Activated CD8-positive, alpha-beta T cell treated with anti-CD3 and anti-CD28 coated beads, Interleukin-2, amount 10 ng/mL, durations not matched to agents 7 days and 5 days (primary cell): ENCODE measurements at regions not wholly inside any gene's neighbourhood (a gene's known extent, or its start where the extent isn't known, plus 50 kb on each side); places are given as distances from the start of the nearest gene placed in this dataset.
"Not testable (repeated sequence)": the region's sequence is repeated elsewhere in the genome, so short reads cannot be mapped to it uniquely, and the experiment has no call there.

ENCODE experiments used
- ATAC-seq: fragments of 150-1000 bp; cut with Tn5 transposase; one replicate; pipeline ENCODE4 v1.10.0; 2021; ENCODE audit warnings: moderate library complexity
- CTCF ChIA-PET: fragments of 350-600 bp; sonication (Branson Sonifier 250); formaldehyde crosslinking; loops from one replicate; lab custom pipeline; 2021; ENCODE audit warnings: antibody characterized with exemption; lab: Charles Lee
- POLR2A ChIA-PET: fragments of 350-600 bp; sonication (Branson Sonifier 250); formaldehyde crosslinking; loops from one replicate; lab custom pipeline; 2021; ENCODE audit warnings: antibody characterized with exemption; lab: Charles Lee
- DNase-seq: peaks from one replicate; pipeline ENCODE4 v3.0.0-alpha.2; 2020
- H3K27ac Mint-ChIP-seq: one replicate; pipeline ENCODE4 v1.8.0; 2021; ENCODE audit warnings: mild to moderate bottlenecking, mixed read lengths
- H3K27me3 Mint-ChIP-seq: one replicate; pipeline ENCODE4 v1.8.0; 2021; ENCODE audit warnings: low read depth, mixed read lengths
- H3K36me3 Mint-ChIP-seq: one replicate; pipeline ENCODE4 v1.8.0; 2021; ENCODE audit warnings: low read depth, mixed read lengths
- H3K4me1 Mint-ChIP-seq: one replicate; pipeline ENCODE4 v1.8.0; 2021; ENCODE audit warnings: low read depth, mixed read lengths
- H3K4me3 Mint-ChIP-seq: one replicate; pipeline ENCODE4 v1.8.0; 2021; ENCODE audit warnings: mild to moderate bottlenecking, mixed read lengths
- H3K9me3 Mint-ChIP-seq: one replicate; pipeline ENCODE4 v1.8.0; 2022; ENCODE audit warnings: mixed read lengths; ENCODE audit not compliant: insufficient read depth

DNA sequence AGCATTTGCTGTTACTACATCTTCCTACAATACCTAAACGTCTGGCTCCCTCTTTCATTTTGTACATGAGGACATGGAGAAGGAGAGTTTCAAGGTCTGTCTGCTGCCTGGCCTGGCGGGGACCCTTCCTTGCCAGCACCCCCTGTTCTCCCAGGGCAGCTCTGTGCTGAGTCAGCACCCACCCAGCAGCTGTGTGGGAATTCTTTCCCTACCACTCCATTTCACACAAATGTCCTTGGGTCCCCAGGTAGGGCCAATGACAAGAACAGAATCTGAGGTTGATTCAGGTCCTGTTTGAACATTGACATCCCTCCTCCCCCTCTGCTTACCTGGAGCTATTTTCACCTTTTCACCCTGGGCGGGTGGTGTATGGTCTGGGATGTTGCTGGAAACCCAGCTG is 129.9 kb upstream of the ITGA6 start:
- Mint-ChIP-seq H3K27me3 (peaks cover 29% of the 10 kb centered on the region), H3K9me3 (no peaks in the 10 kb centered on the region), H3K27ac (no peak overlapping the region), H3K4me3 (no peak overlapping the region), H3K4me1 (peaks cover 6% of the 10 kb centered on the region), H3K36me3 (no peaks in the 10 kb centered on the region)
- ChIA-PET POLR2A (no interaction called here), CTCF (no interaction called here)
- DNase-seq (no peak), ATAC-seq (no peak)

DNA sequence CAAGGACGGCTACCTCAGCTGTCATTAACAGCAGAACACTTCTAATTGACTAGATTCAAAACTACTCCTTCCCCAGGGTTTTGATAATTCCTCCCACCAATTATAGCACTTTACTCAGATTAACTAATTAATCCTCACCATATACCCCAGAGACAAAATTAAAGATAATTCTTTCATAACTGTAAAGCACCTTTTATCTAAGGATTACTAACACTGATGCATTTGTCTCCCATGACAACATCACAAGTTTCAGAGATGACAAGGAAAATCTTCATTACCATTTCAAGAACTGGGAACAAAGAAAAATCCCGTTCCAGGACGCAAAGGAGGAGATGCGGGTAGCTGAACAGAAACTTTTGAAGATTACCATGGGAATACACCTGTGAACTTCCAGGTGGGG is 129.4 kb upstream of the ITGA6 start:
- POLR2A ChIA-PET: no interaction called here
- H3K4me1 Mint-ChIP-seq: peaks cover 6% of the 10 kb centered on the region
- H3K27ac Mint-ChIP-seq: no peak overlapping the region
- no peaks in the 10 kb centered on the region for H3K36me3 Mint-ChIP-seq
- H3K9me3 Mint-ChIP-seq: no peaks in the 10 kb centered on the region
- CTCF ChIA-PET: no interaction called here
- DNase-seq (no peak), ATAC-seq (no peak)
- H3K4me3 Mint-ChIP-seq: no peak overlapping the region
- H3K27me3 Mint-ChIP-seq: peaks cover 30% of the 10 kb centered on the region

DNA sequence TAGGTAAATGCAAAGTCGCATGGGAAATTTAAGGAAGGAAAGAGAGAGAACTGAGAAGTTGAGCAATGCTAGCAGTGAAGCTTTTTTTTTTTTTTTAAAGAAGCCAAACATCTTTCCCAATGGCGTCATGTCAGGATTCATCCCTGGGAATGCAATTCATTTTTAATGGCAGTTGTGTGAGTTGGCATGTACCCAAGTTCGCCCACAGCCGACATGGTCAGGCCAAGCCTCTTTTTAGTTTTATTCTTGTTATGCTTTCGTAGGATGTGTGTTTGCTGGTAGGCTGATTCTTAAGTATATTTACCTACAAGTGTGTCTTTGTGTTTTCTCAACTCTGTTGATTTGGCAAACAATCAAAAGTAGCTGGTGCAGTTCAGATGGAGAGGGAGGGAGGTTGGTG is 127.6 kb upstream of the ITGA6 start:
- Mint-ChIP-seq H3K27ac (no peak overlapping the region), H3K4me3 (no peak overlapping the region), H3K27me3 (peaks cover 30% of the 10 kb centered on the region), H3K36me3 (no peaks in the 10 kb centered on the region), H3K4me1 (peaks cover 6% of the 10 kb centered on the region), H3K9me3 (no peaks in the 10 kb centered on the region)
- ChIA-PET CTCF (no interaction called here), POLR2A (no interaction called here)
- DNase-seq (no peak), ATAC-seq (no peak)

DNA sequence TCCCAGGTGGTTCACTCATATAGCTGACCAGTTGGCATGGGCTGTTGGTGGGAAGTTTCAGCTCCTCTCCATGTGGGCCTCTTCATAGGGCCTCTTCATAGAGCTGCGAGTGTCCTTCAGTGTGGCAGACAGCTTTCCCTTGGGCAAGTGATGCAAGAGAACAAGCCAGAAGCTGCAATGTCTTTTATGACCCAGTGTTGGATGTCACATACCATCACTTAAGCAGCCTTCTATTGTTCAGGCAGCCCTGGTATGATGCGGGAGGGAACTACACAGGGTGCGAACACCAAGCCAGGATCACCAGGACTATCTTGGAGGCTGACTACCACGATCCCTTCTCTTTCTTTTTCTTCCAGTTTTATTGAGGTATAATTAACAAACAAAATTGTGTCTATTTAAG is 126.5 kb upstream of the ITGA6 start:
- Mint-ChIP-seq H3K4me1 (peaks cover 6% of the 10 kb centered on the region), H3K9me3 (no peaks in the 10 kb centered on the region), H3K36me3 (no peaks in the 10 kb centered on the region), H3K27ac (no peak overlapping the region), H3K27me3 (peaks cover 25% of the 10 kb centered on the region), H3K4me3 (no peak overlapping the region)
- ChIA-PET POLR2A (no interaction called here), CTCF (no interaction called here)
- ATAC-seq (no peak), DNase-seq (no peak)

DNA sequence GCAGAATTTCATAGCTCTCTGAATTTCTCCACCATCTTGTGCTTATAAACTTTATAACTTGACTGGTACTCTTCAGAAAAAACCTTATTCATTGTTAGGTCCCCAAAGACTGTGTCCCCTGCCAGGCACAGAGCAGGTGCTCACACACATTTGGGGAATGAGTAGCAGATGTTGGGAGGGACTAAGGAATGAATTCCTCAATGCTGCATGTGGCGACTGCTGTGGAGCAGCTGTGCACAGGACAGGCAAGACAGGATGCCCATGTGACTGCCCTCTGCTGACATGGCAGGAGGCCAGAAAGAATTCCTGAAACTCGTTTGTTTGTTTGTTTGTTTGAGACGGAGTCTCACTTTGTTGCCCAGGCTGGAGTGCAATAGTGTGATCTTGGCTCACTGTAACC is 122.3 kb upstream of the ITGA6 start:
- ChIA-PET CTCF (no interaction called here), POLR2A (no interaction called here)
- no peaks in the 10 kb centered on the region for H3K4me1 Mint-ChIP-seq
- no peaks in the 10 kb centered on the region for H3K36me3 Mint-ChIP-seq
- H3K4me3 Mint-ChIP-seq: no peak overlapping the region
- no peak for DNase-seq
- no peak for ATAC-seq
- peaks cover 3% of the 10 kb centered on the region for H3K27me3 Mint-ChIP-seq
- no peaks in the 10 kb centered on the region for H3K9me3 Mint-ChIP-seq
- no peak overlapping the region for H3K27ac Mint-ChIP-seq

DNA sequence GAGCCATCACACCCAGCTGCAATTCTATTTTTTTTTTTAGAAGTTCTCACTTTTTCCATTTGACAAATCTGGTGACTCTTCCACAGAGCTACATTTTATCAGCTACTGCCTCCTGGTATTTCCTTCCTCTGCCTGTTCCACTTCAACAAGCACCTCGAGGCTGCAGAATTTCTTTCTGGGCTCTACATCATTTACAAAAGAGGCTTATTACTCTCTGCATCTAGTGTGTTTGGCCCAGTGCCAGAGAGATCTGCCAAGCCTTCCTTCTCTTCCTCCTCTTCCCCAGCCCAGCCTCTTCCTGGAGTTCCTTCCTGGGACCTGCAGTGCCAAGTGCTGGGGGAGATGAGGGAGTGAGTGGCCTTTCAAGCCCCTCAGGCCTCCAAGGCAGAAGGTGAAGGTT is 119.6 kb upstream of the ITGA6 start:
- no peak for ATAC-seq
- ChIA-PET POLR2A (no interaction called here), CTCF (no interaction called here)
- Mint-ChIP-seq H3K4me3 (no peak overlapping the region), H3K4me1 (no peaks in the 10 kb centered on the region), H3K36me3 (no peaks in the 10 kb centered on the region), H3K27ac (no peak overlapping the region), H3K9me3 (no peaks in the 10 kb centered on the region), H3K27me3 (no peaks in the 10 kb centered on the region)
- no peak for DNase-seq

DNA sequence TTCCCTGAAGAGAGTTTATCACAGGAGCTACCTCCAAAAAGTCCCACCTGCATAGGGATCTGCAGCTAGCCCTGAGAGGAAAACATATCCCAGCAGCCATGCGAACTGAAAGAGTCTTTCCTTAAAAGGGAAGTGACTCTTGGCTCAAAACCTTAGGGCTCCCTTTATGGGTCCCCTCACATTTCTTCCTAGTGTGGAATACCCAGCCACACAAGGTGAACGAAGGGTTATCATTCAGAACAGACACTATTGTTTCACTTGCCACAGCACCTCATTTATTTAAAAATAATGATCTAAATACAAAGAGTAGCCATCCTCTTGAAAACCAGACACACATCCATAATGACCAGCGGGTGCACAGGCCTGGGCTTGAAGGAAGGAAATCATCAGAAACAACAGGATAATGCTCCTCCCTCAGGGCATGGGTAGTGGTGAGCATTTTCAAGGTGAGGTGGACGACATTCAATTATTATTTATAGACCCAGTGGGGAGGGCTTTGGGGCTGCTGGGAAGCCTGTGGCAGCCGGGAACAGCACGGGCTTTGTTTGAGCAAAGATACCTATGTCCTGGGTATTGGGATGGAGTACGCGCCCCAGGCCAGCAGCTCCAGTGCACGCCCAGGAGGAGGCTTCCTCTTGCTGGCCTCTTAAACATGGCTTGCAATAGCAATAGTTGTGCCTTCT is 119.0 kb upstream of the ITGA6 start:
- Mint-ChIP-seq H3K36me3 (no peaks in the 10 kb centered on the region), H3K27me3 (no peaks in the 10 kb centered on the region), H3K4me1 (no peaks in the 10 kb centered on the region), H3K9me3 (no peaks in the 10 kb centered on the region), H3K4me3 (no peak overlapping the region), H3K27ac (no peak overlapping the region)
- DNase-seq (no peak), ATAC-seq (no peak)
- CTCF ChIA-PET: no interaction called here
- POLR2A ChIA-PET: no interaction called here

DNA sequence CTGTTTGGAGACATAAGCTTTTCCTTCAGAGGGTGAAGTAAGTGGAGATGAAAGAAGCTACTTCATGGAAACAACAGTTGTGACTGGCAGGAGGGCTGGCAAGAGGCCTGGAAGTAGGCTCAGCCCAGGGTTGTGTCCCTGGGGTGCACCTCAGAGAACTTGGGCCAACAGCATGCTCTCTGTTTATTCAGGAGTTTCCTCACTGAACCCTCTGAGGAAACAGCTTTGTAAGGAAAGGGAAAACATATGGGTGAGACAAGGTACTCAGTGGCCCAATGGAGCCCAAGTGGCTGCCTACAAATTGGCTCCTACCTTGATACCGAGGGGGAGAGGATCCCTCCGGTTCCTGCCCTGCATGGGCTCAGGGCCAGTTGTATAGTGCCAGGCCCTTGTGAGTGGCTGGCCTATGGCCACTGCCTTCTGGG is 115.5 kb upstream of the ITGA6 start:
- H3K4me3 Mint-ChIP-seq: no peak overlapping the region
- no peak overlapping the region for H3K27ac Mint-ChIP-seq
- ATAC-seq (no peak), DNase-seq (no peak)
- no peaks in the 10 kb centered on the region for H3K36me3 Mint-ChIP-seq
- peaks cover 4% of the 10 kb centered on the region for H3K9me3 Mint-ChIP-seq
- H3K27me3 Mint-ChIP-seq: no peaks in the 10 kb centered on the region
- CTCF ChIA-PET: no interaction called here
- no peaks in the 10 kb centered on the region for H3K4me1 Mint-ChIP-seq
- POLR2A ChIA-PET: no interaction called here

DNA sequence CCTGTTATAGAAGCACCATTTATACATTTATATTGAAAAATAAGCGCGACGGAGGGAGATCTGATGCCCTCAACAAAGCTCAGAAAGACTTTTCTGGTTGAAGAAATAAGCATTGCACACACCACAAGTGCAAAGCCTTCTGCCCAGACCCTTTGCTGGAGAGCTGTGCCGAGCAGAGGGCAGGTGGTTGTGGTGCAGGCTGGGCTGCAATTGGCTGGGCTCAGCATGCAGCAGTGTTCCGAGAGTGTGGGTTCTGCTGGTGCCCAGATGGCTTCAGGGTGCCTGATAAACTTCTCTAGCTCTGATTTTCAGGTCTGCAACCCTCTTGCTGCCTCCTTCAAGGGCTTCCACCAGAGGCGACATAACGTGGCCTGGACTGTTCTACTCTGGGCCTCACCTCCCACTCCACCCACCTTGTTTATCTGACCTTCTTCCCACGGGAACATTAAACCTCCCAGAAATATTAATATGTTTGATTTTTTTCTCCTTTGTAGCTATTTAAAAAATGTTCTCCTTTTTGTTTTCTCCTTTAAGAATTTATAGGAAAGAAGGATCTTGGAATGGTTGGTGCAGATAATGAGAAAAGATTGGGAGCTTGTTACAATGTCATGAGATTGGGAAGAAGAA is 113.6 kb upstream of the ITGA6 start:
- ATAC-seq: no peak

DNA sequence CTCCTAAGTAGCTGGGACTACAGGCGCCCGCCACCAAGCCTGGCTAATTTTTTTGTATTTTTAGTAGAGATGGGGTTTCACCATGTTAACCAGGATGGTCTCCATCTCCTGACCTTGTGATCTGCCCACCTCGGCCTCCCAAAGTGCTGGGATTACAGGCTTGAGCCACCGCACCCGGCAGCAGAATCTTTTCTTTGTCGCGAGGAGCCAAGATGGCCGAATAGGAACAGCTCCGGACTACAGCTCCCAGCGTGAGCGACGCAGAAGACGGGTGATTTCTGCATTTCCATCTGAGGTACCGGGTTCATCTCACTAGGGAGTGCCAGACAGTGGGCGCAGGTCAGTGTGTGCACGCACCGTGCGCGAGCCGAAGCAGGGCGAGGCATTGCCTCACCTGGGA is 112.3 kb upstream of the ITGA6 start:
- CTCF ChIA-PET, H3K4me1 Mint-ChIP-seq, H3K36me3 Mint-ChIP-seq, POLR2A ChIA-PET, H3K9me3 Mint-ChIP-seq, H3K27me3 Mint-ChIP-seq, DNase-seq, H3K4me3 Mint-ChIP-seq, H3K27ac Mint-ChIP-seq, ATAC-seq: not testable (repeated sequence)

More for the DNA sequence above, 113.6 kb upstream of the ITGA6 start:
- H3K27ac Mint-ChIP-seq: no peak overlapping the region
- ChIA-PET CTCF (no interaction called here), POLR2A (interaction anchor here (0.6 to 0.7 kb wide), 2 partner anchors 148 to 178 kb away, joined by 3 to 5 read pairs; no protein-coding TSS in a partner anchor)
- H3K4me1 Mint-ChIP-seq: no peaks in the 10 kb centered on the region
- no peaks in the 10 kb centered on the region for H3K36me3 Mint-ChIP-seq
- no peak for DNase-seq
- peaks cover 4% of the 10 kb centered on the region for H3K9me3 Mint-ChIP-seq
- H3K4me3 Mint-ChIP-seq: no peak overlapping the region
- no peaks in the 10 kb centered on the region for H3K27me3 Mint-ChIP-seq

DNA sequence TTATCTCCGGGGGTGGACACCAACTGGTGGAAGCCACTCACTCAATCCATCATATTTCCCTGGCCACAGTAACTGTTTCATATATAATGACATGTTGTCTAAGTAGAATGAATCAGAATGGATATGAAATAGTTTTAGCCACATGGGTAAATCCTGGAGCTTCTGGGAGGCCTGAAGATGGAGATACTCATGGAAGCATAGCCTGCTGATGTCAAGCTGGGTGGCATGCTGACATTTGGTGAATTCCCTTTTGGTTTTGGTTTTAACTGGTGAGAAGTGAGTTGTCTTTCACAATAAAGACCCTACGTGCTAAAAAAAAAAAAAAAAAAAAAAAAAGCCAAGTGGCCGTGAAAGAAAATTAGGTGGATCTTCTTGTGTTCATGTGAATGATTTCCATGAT is 105.3 kb upstream of the ITGA6 start:
- Mint-ChIP-seq H3K27me3 (peaks cover 3% of the 10 kb centered on the region), H3K9me3 (no peaks in the 10 kb centered on the region), H3K4me3 (no peak overlapping the region), H3K4me1 (peaks cover 2% of the 10 kb centered on the region), H3K36me3 (no peaks in the 10 kb centered on the region), H3K27ac (no peak overlapping the region)
- ATAC-seq (no peak), DNase-seq (no peak)
- ChIA-PET CTCF (no interaction called here), POLR2A (no interaction called here)

DNA sequence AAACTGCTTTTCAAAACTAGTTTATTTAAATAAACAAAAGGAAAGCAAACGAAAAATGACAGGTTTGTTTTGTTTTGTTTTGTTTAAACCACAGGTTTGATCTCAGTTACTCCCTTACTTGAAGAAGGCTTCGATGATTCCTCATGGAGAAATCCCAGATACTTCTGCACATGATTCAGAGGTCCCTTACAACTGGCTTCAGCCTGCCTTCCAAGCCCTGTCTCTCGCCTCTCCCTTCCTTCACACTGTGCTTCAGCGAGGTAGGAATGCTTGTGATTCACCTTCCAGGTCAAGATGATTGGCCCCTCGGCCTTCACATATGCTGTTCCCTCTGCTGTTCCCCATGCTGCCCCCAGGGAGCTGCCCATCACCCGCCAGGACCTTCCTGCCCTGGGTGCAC is 104.1 kb upstream of the ITGA6 start:
- POLR2A ChIA-PET: no interaction called here

More for the DNA sequence above, 104.1 kb upstream of the ITGA6 start:
- H3K27ac Mint-ChIP-seq: no peak overlapping the region
- H3K9me3 Mint-ChIP-seq: no peaks in the 10 kb centered on the region
- peaks cover 2% of the 10 kb centered on the region for H3K4me1 Mint-ChIP-seq
- DNase-seq: no peak
- H3K4me3 Mint-ChIP-seq: no peak overlapping the region
- H3K27me3 Mint-ChIP-seq: peaks cover 3% of the 10 kb centered on the region
- H3K36me3 Mint-ChIP-seq: no peaks in the 10 kb centered on the region
- ATAC-seq: no peak
- CTCF ChIA-PET: interaction anchor here (1.3 kb wide), 1 partner anchor 139 kb away, joined by 4 read pairs; no protein-coding TSS in a partner anchor
